Transverse colon (tissue), 4 donors: ENCODE measurements at regions not wholly inside any gene's neighbourhood (a gene's known extent, or its start where the extent isn't known, plus 50 kb on each side); places are given as distances from the start of the nearest gene placed in this dataset.

Experiments
- DNase-seq: peaks from one replicate; pipeline ENCODE4 v3.0.0-alpha.2; 2019
- H3K27ac ChIP-seq, 4 donors: fragments of 200-600 bp; sonication (generic); 2 replicates each; pipeline ENCODE4 v1.5.1; 2016 to 2018; ENCODE audit warnings: inconsistent platforms in 4 of 4
- H3K27me3 ChIP-seq: fragments of 200-600 bp; sonication (generic); 2 replicates; pipeline ENCODE4 v1.5.1; 2017; ENCODE audit warnings: inconsistent platforms
- H3K36me3 ChIP-seq, 4 donors: fragments of 200-600 bp; sonication (generic); 2 replicates each; pipeline ENCODE4 v1.5.1; 2017 to 2019; ENCODE audit warnings: inconsistent platforms in 4 of 4
- H3K4me1 ChIP-seq, 4 donors: fragments of 200-600 bp; sonication (generic); 2 replicates each; pipeline ENCODE4 v1.5.1; 2017 to 2020; ENCODE audit warnings: inconsistent platforms in 4 of 4
- H3K4me3 ChIP-seq, 4 donors: fragments of 200-600 bp; sonication (generic); 1 replicate in 1 of 4; 2 replicates in 3 of 4; pipeline versions ENCODE4 v1.5.1 to v1.6.1; 2017 to 2019; ENCODE audit warnings: inconsistent platforms in 4 of 4
- H3K9me3 ChIP-seq, 2 donors: fragments of 200-600 bp; sonication (generic); 2 replicates each; pipeline ENCODE4 v1.5.1; 2017 to 2019; ENCODE audit warnings: inconsistent platforms in 2 of 2
- EP300 ChIP-seq: sonication (generic); formaldehyde crosslinking; IDR thresholded peaks from one replicate; pipeline ENCODE4 v1.6.1; 2017; ENCODE audit warnings: antibody characterized with exemption, low read depth
- POLR2A ChIP-seq: fragments of 450-650 bp; IDR thresholded peaks from one replicate; pipeline ENCODE4 v1.6.1; 2016; ENCODE audit warnings: antibody characterized with exemption, mild to moderate bottlenecking, moderate library complexity
- POLR2AphosphoS5 ChIP-seq, 3 donors: sonication (generic); formaldehyde crosslinking; IDR thresholded peaks; one replicate each; pipeline ENCODE4 v1.6.1; 2016; ENCODE audit warnings: antibody characterized with exemption in 3 of 3
- WGBS, 2 donors: methylation state at CpG; one replicate each; pipeline ENCODE4 v1.1.5; 2018; ENCODE audit warnings: low coverage in 1 of 2; 5-methylcytosine and 5-hydroxymethylcytosine counted together
- in situ Hi-C, 4 donors: fragments of 200-750 bp; cut with MboI; loops; one replicate each; pipeline versions ENCODE4 v1.15.0 to v1.15.1; 2017; ENCODE audit warnings: low sequenced_read_pairs in 3 of 4, low pct_ligation_motif_present in 1 of 4, low pct_unique_long_range_greater_than_20kb in 1 of 4
- intact Hi-C: fragments of 100-400 bp; cut with DNase I; formaldehyde crosslinking; loops from one replicate; pipeline ENCODE4 v1.15.1; 2023; ENCODE audit warnings: low total_unique reads
- TF ChIP-seq, protein P1 (sequence below), 5 experiments: fragments of 200-600 bp in 3 of 5; fragments of 450-650 bp in 2 of 5; sonication (generic) in 3 of 5; IDR thresholded peaks; 1 replicate in 2 of 5; 2 replicates in 3 of 5; pipeline ENCODE4 v1.5.1; 2016 to 2017; ENCODE audit warnings: antibody characterized with exemption in 5 of 5, inconsistent platforms in 3 of 5, mild to moderate bottlenecking in 2 of 5, moderate library complexity in 1 of 5

- in situ Hi-C loops, result no loop called here
- Histone ChIP-seq H3K9me3 (no peaks in the 10 kb centered on the region), H3K27ac (no peak overlapping the region), H3K36me3 (no peaks in the 10 kb centered on the region), H3K4me1 (no peaks in the 10 kb centered on the region), H3K4me3 (no peak overlapping the region), H3K27me3 (no peaks in the 10 kb centered on the region)
- no peak for TF ChIP-seq POLR2A
- TF ChIP-seq EP300, result no peak
- TF ChIP-seq, protein P1, sequence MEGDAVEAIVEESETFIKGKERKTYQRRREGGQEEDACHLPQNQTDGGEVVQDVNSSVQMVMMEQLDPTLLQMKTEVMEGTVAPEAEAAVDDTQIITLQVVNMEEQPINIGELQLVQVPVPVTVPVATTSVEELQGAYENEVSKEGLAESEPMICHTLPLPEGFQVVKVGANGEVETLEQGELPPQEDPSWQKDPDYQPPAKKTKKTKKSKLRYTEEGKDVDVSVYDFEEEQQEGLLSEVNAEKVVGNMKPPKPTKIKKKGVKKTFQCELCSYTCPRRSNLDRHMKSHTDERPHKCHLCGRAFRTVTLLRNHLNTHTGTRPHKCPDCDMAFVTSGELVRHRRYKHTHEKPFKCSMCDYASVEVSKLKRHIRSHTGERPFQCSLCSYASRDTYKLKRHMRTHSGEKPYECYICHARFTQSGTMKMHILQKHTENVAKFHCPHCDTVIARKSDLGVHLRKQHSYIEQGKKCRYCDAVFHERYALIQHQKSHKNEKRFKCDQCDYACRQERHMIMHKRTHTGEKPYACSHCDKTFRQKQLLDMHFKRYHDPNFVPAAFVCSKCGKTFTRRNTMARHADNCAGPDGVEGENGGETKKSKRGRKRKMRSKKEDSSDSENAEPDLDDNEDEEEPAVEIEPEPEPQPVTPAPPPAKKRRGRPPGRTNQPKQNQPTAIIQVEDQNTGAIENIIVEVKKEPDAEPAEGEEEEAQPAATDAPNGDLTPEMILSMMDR (IDR thresholded peaks at IDR 0.05), result no peak
- no peak for TF ChIP-seq POLR2AphosphoS5 (IDR thresholded peaks at IDR 0.05)
- DNase-seq, result no peak
- intact Hi-C loops, result no loop called here
Observed at GRCh38 chr3:89565098-89565497, 457.7 kb downstream of the EPHA3 start.

DNA sequence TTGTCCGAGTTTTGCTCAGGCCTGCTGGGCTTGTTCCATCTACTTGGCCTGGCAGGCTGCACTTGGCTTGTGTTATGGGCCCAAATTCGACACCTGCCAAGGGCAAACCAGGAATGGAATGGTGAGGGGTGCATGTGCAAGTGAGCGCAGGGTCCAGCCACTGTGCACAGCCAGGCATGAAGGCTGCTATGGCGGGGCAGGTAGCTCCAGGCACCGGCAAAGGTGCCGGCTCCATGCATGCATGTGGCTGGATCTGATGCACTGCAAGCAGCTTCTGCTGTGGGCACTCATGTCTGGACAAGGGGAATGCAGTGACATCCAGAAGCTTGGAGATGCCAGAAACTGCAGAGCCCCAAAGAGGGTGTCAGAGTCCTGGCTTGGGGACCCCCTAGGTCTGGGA, 463.0 kb downstream of the EPHA3 start:
- intact Hi-C loops, result no loop called here
- no peak for DNase-seq
- TF ChIP-seq EP300, result no peak
- TF ChIP-seq POLR2AphosphoS5 (IDR thresholded peaks at IDR 0.05), result no peak
- no peak for TF ChIP-seq POLR2A
- TF ChIP-seq, protein P1 (IDR thresholded peaks at IDR 0.05), result no peak

GRCh38 chr3:89571298-89571697, 463.9 kb downstream of the EPHA3 start:
- Histone ChIP-seq H3K27me3 (no peaks in the 10 kb centered on the region), H3K4me1 (no peaks in the 10 kb centered on the region), H3K36me3 (no peaks in the 10 kb centered on the region), H3K27ac (no peak overlapping the region), H3K4me3 (no peak overlapping the region), H3K9me3 (no peaks in the 10 kb centered on the region)
- WGBS, 2 donors, result 67% methylated on average over 10 of the region's 10 CpGs; no CpG with 5 or more reads in 1 of the 2 donors
- intact Hi-C loops, result no loop called here
- TF ChIP-seq, protein P1 (IDR thresholded peaks at IDR 0.05), result no peak
- TF ChIP-seq POLR2A (no peak), EP300 (no peak), POLR2AphosphoS5 (IDR thresholded peaks at IDR 0.05) (no peak)
- in situ Hi-C loops, result no loop called here
- no peak for DNase-seq

More for the DNA sequence above, 463.0 kb downstream of the EPHA3 start:
- no peaks in the 10 kb centered on the region for H3K27me3 ChIP-seq
- H3K4me3 ChIP-seq, result no peak overlapping the region
- no peaks in the 10 kb centered on the region for H3K36me3 ChIP-seq
- no peaks in the 10 kb centered on the region for H3K4me1 ChIP-seq
- no peaks in the 10 kb centered on the region for H3K9me3 ChIP-seq
- in situ Hi-C loops, result no loop called here
- 70 to 81% methylated on average over 1 to 6 of the region's 6 CpGs for WGBS, 2 donors
- H3K27ac ChIP-seq, result no peak overlapping the region

DNA sequence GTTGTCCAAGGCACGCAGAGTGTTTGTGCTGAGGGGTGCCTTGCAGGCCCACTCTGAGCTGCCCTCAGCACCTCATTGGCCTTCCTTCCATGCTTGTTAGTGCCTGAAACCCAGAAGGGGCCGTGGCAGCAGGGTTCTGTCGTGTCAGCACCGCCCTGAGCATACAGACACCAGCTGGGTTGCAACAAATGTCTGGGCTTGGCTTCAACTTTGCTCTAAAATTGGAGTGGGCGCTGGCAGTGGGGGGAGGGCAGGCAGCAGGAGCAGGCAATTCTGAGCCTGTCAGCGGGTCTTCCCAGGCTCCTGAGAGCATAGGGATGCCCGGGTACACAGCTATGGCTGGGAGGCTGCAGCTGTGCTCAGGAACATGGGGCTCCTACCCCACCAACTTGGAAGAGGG, 464.3 kb downstream of the EPHA3 start:
- in situ Hi-C loops (no loop called here), intact Hi-C loops (no loop called here)
- Histone ChIP-seq H3K27me3 (no peaks in the 10 kb centered on the region), H3K9me3 (no peaks in the 10 kb centered on the region), H3K36me3 (no peaks in the 10 kb centered on the region), H3K27ac (no peak overlapping the region), H3K4me3 (no peak overlapping the region), H3K4me1 (no peaks in the 10 kb centered on the region)
- TF ChIP-seq POLR2A (no peak), EP300 (no peak), POLR2AphosphoS5 (IDR thresholded peaks at IDR 0.05) (no peak)
- TF ChIP-seq, protein P1 (IDR thresholded peaks at IDR 0.05), result no peak
- DNase-seq, result no peak
- 12 to 64% methylated on average over 3 of the region's 7 CpGs for WGBS, 2 donors
